BLaER1 (cell line): ENCODE measurements at regions not wholly inside any gene's neighbourhood (a gene's known extent, or its start where the extent isn't known, plus 50 kb on each side); places are given as distances from the start of the nearest gene placed in this dataset.

Source experiments
- H3K27ac ChIP-seq: shearing (Covaris generic); formaldehyde crosslinking; 2 replicates; pipeline ENCODE4 v1.8.1; 2022
- H3K27me3 ChIP-seq: shearing (Covaris generic); formaldehyde crosslinking; 2 replicates; pipeline ENCODE4 v1.8.1; 2022
- H3K36me3 ChIP-seq: shearing (Covaris generic); formaldehyde crosslinking; 2 replicates; pipeline ENCODE4 v1.8.1; 2022
- H3K4me1 ChIP-seq: shearing (Covaris generic); formaldehyde crosslinking; 2 replicates; pipeline ENCODE4 v1.8.1; 2022
- H3K4me2 ChIP-seq: shearing (Covaris generic); formaldehyde crosslinking; 2 replicates; pipeline ENCODE4 v1.8.1; 2022
- H3K4me3 ChIP-seq: shearing (Covaris generic); formaldehyde crosslinking; 2 replicates; pipeline ENCODE4 v1.8.1; 2022
- H3K9ac ChIP-seq: shearing (Covaris generic); formaldehyde crosslinking; 2 replicates; pipeline ENCODE4 v1.8.1; 2022
- H3K9me3 ChIP-seq: shearing (Covaris generic); formaldehyde crosslinking; 2 replicates; pipeline ENCODE4 v1.8.1; 2022
- H4K20me1 ChIP-seq: shearing (Covaris generic); formaldehyde crosslinking; 2 replicates; pipeline ENCODE4 v1.8.1; 2022
- Cebpa-rat ChIP-seq: shearing (Covaris generic); IDR thresholded peaks from 2 replicates; pipeline ENCODE4 v1.8.1; 2022

DNA sequence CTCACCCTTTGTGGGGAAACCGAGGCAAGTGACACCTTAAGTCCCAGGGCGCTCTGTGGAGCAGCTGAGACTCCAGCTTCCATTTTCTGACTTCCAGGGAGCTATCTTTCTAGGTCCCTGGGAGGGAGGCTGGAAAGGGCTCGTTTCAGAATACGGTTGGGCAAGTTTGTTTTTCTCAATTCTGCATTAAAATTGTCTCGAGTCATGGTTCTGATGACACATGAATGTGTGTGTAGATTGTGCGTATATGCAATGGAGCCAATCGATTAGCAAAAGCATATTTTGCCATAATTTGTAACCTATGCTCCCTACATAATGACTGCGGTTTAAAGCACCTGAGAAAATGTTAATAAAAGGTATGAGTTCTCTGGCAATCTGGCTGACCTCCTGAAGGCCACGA lies 77.3 kb downstream of the SIK1 start:
- Histone ChIP-seq H3K27ac (no peak overlapping the region), H3K4me3 (no peak overlapping the region), H3K4me1 (peaks cover 71% of the 10 kb centered on the region), H3K36me3 (no peaks in the 10 kb centered on the region), H3K9me3 (no peaks in the 10 kb centered on the region; the same call in 1 of the 2 replicates), H3K4me2 (no peak overlapping the region), H3K27me3 (no peaks in the 10 kb centered on the region), H3K9ac (no peak overlapping the region), H4K20me1 (no peaks in the 10 kb centered on the region)
- TF ChIP-seq Cebpa-rat, result no peak

DNA sequence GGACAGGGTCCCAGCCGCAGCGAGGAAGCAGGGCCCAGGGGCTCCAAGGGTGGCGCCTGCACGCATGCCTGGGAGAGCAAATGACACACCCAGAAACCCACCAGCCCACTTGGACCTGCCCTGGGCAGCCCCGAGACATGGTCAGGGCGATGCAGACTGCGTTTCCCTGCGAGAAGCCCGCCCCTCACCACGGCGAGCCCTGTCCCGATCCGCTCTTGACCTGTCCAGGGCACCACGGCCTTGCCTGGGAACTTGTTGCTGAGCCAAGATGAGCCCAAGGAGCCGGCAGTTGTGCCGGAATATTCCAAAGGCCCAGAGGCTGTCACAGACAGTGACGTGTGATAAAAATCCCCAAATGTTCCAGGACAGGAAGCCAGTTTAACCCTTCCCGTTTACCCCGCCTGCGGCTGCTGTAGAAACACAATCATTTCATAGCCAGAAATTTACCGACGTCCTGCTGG lies 78.1 kb downstream of the SIK1 start:
- H3K27me3 ChIP-seq, result no peaks in the 10 kb centered on the region
- no peaks in the 10 kb centered on the region; the same call in 1 of the 2 replicates for H3K9me3 ChIP-seq
- peak overlapping the region; percentile 60 for H3K27ac ChIP-seq
- H3K36me3 ChIP-seq, result no peaks in the 10 kb centered on the region
- H3K4me2 ChIP-seq, result peak overlapping the region; percentile 77
- peaks cover 71% of the 10 kb centered on the region for H3K4me1 ChIP-seq
- H4K20me1 ChIP-seq, result no peaks in the 10 kb centered on the region
- H3K9ac ChIP-seq, result peak overlapping the region; percentile 51; the same call in 1 of the 2 replicates
- H3K4me3 ChIP-seq, result no peak overlapping the region
- TF ChIP-seq Cebpa-rat, result no peak

DNA sequence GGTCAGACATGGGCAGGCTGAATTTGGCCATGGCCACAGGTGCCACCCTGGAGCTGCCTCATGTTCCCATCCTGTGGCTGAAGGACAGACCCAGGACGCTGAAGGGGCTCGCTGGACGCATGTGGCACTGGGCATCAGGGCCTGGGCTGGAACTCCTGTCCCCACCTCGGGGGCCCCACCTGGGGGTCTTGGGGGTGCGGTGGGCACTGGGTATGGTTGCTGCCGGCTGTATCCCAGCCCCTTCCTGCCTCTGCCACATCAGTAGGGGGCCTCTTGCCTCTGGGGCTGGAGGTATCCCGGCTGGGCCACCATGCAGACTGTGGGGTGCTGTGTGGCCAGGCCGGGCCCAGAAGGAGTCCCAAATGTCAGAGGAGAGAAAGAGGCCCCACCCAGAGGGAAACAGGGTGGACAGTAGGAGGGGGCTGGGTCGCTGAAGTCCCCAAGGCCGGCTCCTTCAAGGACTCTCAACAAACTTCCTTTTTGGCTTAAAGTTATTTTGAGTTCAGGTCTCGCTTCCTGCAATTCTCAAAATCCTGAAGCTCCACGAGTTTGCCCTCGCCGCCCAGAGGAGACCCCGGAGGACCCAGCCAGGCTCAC lies 78.7 kb downstream of the SIK1 start:
- peaks cover 71% of the 10 kb centered on the region for H3K4me1 ChIP-seq
- H3K9me3 ChIP-seq, result no peaks in the 10 kb centered on the region; the same call in 1 of the 2 replicates
- no peak for TF ChIP-seq Cebpa-rat
- H3K27me3 ChIP-seq, result no peaks in the 10 kb centered on the region
- no peak overlapping the region for H3K4me3 ChIP-seq
- H4K20me1 ChIP-seq, result no peaks in the 10 kb centered on the region
- peak overlapping the region; percentile 51; the same call in 1 of the 2 replicates for H3K9ac ChIP-seq
- H3K27ac ChIP-seq, result peak overlapping the region; percentile 60
- peak overlapping the region; percentile 77 for H3K4me2 ChIP-seq
- no peaks in the 10 kb centered on the region for H3K36me3 ChIP-seq

DNA sequence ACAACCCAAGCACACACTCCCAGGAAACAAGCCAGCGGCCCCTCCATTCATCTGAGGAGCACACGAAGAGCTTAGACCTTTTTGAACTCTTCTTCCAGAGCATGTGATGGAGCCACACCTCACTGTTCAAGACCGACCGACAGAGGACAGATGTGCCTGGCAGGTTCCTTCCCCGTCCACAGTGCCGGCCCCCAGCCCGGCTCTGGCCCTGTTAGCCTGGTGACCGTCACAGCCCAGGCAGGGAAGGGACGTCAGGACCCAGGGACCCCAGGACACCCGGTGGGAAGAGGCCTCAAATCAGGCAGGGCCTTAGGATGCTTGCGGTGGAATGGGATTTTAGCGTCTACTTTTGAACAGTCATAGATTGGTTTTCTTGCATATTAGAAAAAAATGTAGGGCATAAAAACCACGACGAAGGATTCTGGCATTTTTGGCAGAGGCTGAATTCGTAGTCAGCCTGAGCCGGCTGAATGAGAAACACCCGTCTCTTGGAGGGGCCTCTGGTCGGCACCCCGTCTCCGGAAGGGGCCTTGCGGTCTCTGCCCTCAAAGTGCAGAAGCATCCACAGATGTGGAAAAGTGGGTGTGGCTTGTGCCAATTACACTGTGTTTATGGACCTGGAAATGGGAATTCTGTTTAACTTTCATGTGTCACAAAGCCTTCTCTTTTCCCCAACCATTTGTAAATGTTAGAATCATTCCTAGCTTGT lies 79.3 kb downstream of the SIK1 start:
- H3K4me1 ChIP-seq, result peaks cover 69% of the 10 kb centered on the region
- TF ChIP-seq Cebpa-rat, result no peak
- no peaks in the 10 kb centered on the region; the same call in 1 of the 2 replicates for H3K9me3 ChIP-seq
- peak overlapping the region; percentile 59; the same call in 1 of the 2 replicates for H3K27ac ChIP-seq
- no peaks in the 10 kb centered on the region for H3K36me3 ChIP-seq
- no peak overlapping the region for H3K4me3 ChIP-seq
- peak overlapping the region; percentile 77 for H3K4me2 ChIP-seq
- H3K9ac ChIP-seq, result no peak overlapping the region
- no peaks in the 10 kb centered on the region for H4K20me1 ChIP-seq
- H3K27me3 ChIP-seq, result no peaks in the 10 kb centered on the region

- H3K4me3 ChIP-seq, result no peak overlapping the region
- peak overlapping the region; percentile 59; the same call in 1 of the 2 replicates for H3K27ac ChIP-seq
- no peaks in the 10 kb centered on the region for H3K27me3 ChIP-seq
- TF ChIP-seq Cebpa-rat, result no peak
- H3K4me1 ChIP-seq, result peaks cover 67% of the 10 kb centered on the region
- H4K20me1 ChIP-seq, result no peaks in the 10 kb centered on the region
- no peaks in the 10 kb centered on the region; the same call in 1 of the 2 replicates for H3K9me3 ChIP-seq
- H3K4me2 ChIP-seq, result peak overlapping the region; percentile 54
- no peak overlapping the region for H3K9ac ChIP-seq
- no peaks in the 10 kb centered on the region for H3K36me3 ChIP-seq
Measured at GRCh38 chr21:43346551-43346950, 80.4 kb downstream of the SIK1 start.

DNA sequence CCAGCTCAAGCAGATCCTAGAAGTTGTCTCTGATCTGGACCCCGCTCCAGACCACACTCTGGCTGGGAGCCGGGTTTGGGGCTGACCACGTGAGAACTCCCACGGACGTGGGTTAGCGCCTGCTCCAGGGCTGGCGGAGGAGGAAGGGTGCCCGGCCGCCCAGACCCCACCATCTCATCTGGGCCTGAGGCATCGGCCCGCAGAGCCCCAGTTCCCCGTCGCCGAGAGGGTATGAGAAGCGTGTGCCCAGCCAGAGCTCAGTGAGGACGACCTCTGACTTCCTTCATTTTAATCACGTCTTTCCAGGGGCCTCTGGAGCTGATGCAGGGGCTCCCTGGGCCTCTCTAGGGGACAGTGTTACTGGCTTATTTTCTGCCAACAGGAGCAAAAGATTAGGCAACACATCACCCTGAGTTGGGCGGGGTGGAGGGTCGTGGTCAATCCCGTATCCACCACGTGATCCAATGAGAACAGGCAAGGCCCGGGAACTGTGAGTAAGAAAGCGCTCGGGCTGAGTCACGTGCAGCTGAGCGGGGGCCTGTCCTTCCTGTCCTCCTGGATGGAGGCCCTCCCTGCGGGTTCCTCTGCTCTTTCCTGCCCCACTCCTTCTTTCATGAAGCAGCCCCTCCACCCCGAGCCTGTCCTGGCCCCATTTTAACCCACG lies 81.1 kb downstream of the SIK1 start:
- Histone ChIP-seq H4K20me1 (no peaks in the 10 kb centered on the region), H3K9me3 (no peaks in the 10 kb centered on the region; the same call in 1 of the 2 replicates), H3K4me3 (no peak overlapping the region), H3K9ac (no peak overlapping the region), H3K27me3 (no peaks in the 10 kb centered on the region), H3K27ac (peak overlapping the region; percentile 59; the same call in 1 of the 2 replicates), H3K36me3 (no peaks in the 10 kb centered on the region), H3K4me2 (peak overlapping the region; percentile 54), H3K4me1 (peaks cover 74% of the 10 kb centered on the region)
- peak; percentile 20; the same call in 1 of the 2 replicates for TF ChIP-seq Cebpa-rat

GRCh38 chr21:43345046-43345745 lies 81.7 kb downstream of the SIK1 start:
- H4K20me1 ChIP-seq, result no peaks in the 10 kb centered on the region
- no peaks in the 10 kb centered on the region; the same call in 1 of the 2 replicates for H3K9me3 ChIP-seq
- H3K27ac ChIP-seq, result peak overlapping the region; percentile 18; the same call in 1 of the 2 replicates
- H3K36me3 ChIP-seq, result no peaks in the 10 kb centered on the region
- peaks cover 74% of the 10 kb centered on the region for H3K4me1 ChIP-seq
- H3K4me2 ChIP-seq, result peak overlapping the region; percentile 54; the same call in 1 of the 2 replicates
- no peak overlapping the region for H3K4me3 ChIP-seq
- no peak overlapping the region for H3K9ac ChIP-seq
- H3K27me3 ChIP-seq, result no peaks in the 10 kb centered on the region
- no peak for TF ChIP-seq Cebpa-rat

GRCh38 chr21:43343992-43344886 lies 82.7 kb downstream of the SIK1 start:
- Histone ChIP-seq H3K4me1 (peaks cover 84% of the 10 kb centered on the region), H3K36me3 (no peaks in the 10 kb centered on the region), H3K9ac (no peak overlapping the region), H3K4me3 (no peak overlapping the region), H3K4me2 (peak overlapping the region; percentile 19; the same call in 1 of the 2 replicates), H3K27me3 (no peaks in the 10 kb centered on the region), H4K20me1 (no peaks in the 10 kb centered on the region), H3K27ac (peak overlapping the region; percentile 18; the same call in 1 of the 2 replicates), H3K9me3 (no peaks in the 10 kb centered on the region; the same call in 1 of the 2 replicates)
- TF ChIP-seq Cebpa-rat, result no peak
